HCT116 (cell line): ENCODE measurements at regions not wholly inside any gene's neighbourhood (a gene's known extent, or its start where the extent isn't known, plus 50 kb on each side); places are given as distances from the start of the nearest gene placed in this dataset.

ENCODE experiments used
- CTCF ChIP-seq, 3 experiments: fragments of 200-600 bp in 1 of 3; sonication (generic) in 1 of 3; IDR thresholded peaks in 2 of 3; conservative IDR thresholded peaks in 1 of 3; 2 replicates each; pipeline ENCODE4 v1.5.1; 2012 to 2017; ENCODE audit warnings: low read depth in 2 of 3, low read length in 2 of 3, antibody characterized with exemption in 1 of 3, borderline replicate concordance in 1 of 3, control low read depth in 1 of 3, mild to moderate bottlenecking in 1 of 3, mixed read lengths in 1 of 3, mixed run types in 1 of 3, moderate library complexity in 1 of 3; ENCODE audit not compliant: insufficient read depth in 1 of 3
- EGR1 ChIP-seq: IDR thresholded peaks from 2 replicates; pipeline ENCODE4 v1.6.1; 2012; ENCODE audit warnings: low read depth
- EZH2 ChIP-seq: fragments of 200-600 bp; sonication (generic); IDR thresholded peaks from 2 replicates; pipeline ENCODE4 v1.6.1; 2017; ENCODE audit warnings: antibody characterized with exemption, mixed run types
- POLR2A ChIP-seq: IDR thresholded peaks from 2 replicates; pipeline ENCODE4 v1.7.0; 2011; ENCODE audit warnings: borderline replicate concordance; ENCODE audit not compliant: insufficient read depth, insufficient read length; ENCODE audit errors: extremely low read depth
- POLR2AphosphoS5 ChIP-seq: IDR thresholded peaks from 2 replicates; pipeline ENCODE4 v1.6.1; 2011; ENCODE audit warnings: mild to moderate bottlenecking, low read depth, low read length, moderate library complexity
- RAD21 ChIP-seq: IDR thresholded peaks from 2 replicates; pipeline ENCODE4 v1.6.1; 2012; ENCODE audit warnings: low read depth, mild to moderate bottlenecking
- REST ChIP-seq: IDR thresholded peaks from 2 replicates; pipeline ENCODE4 v1.6.1; 2012; ENCODE audit warnings: low read depth

DNA sequence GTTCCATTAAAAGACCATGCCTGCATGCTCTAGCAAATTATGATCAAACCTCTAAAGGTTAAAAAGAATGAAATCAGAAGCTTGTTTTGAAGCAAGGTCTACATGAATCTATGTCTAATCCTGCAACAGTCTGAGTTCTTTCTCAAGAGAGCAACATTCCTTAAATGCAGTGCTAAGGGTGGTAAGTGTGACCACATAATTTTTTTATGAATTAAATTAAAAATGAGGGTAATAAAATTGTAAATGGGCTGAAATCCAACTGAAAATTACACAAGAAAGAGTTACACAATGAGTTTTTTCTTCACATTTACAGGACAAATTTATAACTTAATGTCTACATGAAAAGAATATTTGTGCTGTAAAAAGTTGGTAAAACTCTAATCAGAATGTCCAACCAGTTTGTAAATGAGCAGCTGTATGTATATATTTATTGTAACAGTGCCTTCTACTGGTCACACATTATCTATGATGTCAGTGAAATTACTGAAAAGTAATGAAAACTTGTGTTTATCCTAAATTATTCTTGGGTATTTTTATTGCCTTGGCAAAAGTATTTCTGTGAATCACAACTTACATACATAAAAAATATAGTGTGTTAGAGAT, 336.3 kb upstream of the PITX2 start:
- no peak for TF ChIP-seq POLR2AphosphoS5
- TF ChIP-seq CTCF (IDR thresholded peaks at IDR 0.05 in 2 of 3, conservative IDR thresholded peaks at IDR 0.05 in 1 of 3; ENCODE audit: borderline replicate concordance in 1 of 3, insufficient read depth in 1 of 3, low read depth in 2 of 3, low read length in 2 of 3), result peak; percentile 35 to 68 (median 49); a peak in 5 of 6 replicates
- TF ChIP-seq EGR1, result no peak
- no peak for TF ChIP-seq EZH2
- peak; percentile 73 for TF ChIP-seq RAD21
- TF ChIP-seq POLR2A, result no peak
- no peak for TF ChIP-seq REST
